Small intestine (tissue), 7 donors: ENCODE measurements at regions not wholly inside any gene's neighbourhood (a gene's known extent, or its start where the extent isn't known, plus 50 kb on each side); places are given as distances from the start of the nearest gene placed in this dataset.
"Not testable (repeated sequence)": the region's sequence is repeated elsewhere in the genome, so short reads cannot be mapped to it uniquely, and the experiment has no call there.

ENCODE experiments used
- DNase-seq, 2 donors: peaks; one replicate each; pipeline versions ENCODE4 v3.0.0 to v3.0.0-alpha.2; 2013
- FAIRE-seq: peaks from 2 replicates; lab custom pipeline; 2012; peaks lifted over from hg19 to GRCh38; lab: Jason Lieb, UNC
- H3K27ac ChIP-seq, 3 donors: one replicate each; pipeline ENCODE4 v1.5.1; 2013; ENCODE audit warnings: low read length in 2 of 3, mild to moderate bottlenecking in 2 of 3, control low read depth in 1 of 3, inconsistent platforms in 1 of 3, low read depth in 1 of 3, moderate library complexity in 1 of 3
- H3K27me3 ChIP-seq, 3 donors: one replicate each; pipeline ENCODE4 v1.6.1; 2013; ENCODE audit warnings: low read length in 3 of 3, inconsistent platforms in 1 of 3; ENCODE audit not compliant: control insufficient read depth in 3 of 3, insufficient read depth in 3 of 3
- H3K36me3 ChIP-seq, 3 donors: one replicate each; pipeline ENCODE4 v1.6.1; 2013; ENCODE audit warnings: low read length in 3 of 3, inconsistent platforms in 1 of 3, low read depth in 1 of 3, mild to moderate bottlenecking in 1 of 3, moderate library complexity in 1 of 3; ENCODE audit not compliant: control insufficient read depth in 3 of 3, insufficient read depth in 2 of 3
- H3K4me1 ChIP-seq, 3 donors: one replicate each; pipeline ENCODE4 v1.6.1; 2013; ENCODE audit warnings: low read length in 2 of 3, inconsistent platforms in 1 of 3, low read depth in 1 of 3, mild to moderate bottlenecking in 1 of 3, moderate library complexity in 1 of 3; ENCODE audit not compliant: control insufficient read depth in 3 of 3, insufficient read depth in 2 of 3
- H3K4me3 ChIP-seq, 3 donors: one replicate each; pipeline ENCODE4 v1.5.1; 2013; ENCODE audit warnings: low read length in 3 of 3, control low read depth in 1 of 3, inconsistent platforms in 1 of 3, low read depth in 1 of 3, mild to moderate bottlenecking in 1 of 3, moderate library complexity in 1 of 3
- H3K9me3 ChIP-seq, 2 donors: one replicate each; pipeline ENCODE4 v1.6.1; 2013; ENCODE audit warnings: low read depth in 1 of 2, low read length in 1 of 2; ENCODE audit not compliant: control insufficient read depth in 2 of 2, insufficient read depth in 1 of 2
- WGBS, 3 donors: extraction: QIAGEN DNeasy Blood & Tissue Kit; methylation state at CpG; one replicate each; pipeline ENCODE4 v1.1.7; 2013; 5-methylcytosine and 5-hydroxymethylcytosine counted together
- donor health status: healthy with polysubstance abuse.
- donor health status: control.
- donor health status: control.
- donor health status: Bipolar disorder and iron deficiency.
- donor health status: healthy.

DNA sequence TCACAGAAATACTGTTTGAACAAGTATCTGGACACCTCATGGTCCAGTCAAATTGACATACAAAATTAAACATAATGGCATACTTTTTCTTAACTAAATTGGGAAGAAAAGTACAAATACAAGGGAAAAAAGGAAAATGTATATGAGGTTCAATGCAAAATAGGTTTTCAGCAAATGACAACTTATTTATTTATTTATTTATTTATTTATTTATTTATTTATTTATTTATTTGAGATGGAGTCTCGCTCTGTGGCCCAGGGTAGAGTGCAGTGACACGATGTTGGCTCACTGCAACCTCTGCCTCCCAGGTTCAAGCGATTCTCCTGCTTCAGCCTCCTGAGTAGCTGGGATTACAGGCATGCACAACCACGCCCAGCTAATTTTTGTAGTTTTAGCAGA, 424.9 kb upstream of the AKR1E2 start:
- not testable (repeated sequence) for FAIRE-seq, H3K27me3 ChIP-seq, DNase-seq, H3K36me3 ChIP-seq, H3K9me3 ChIP-seq, H3K27ac ChIP-seq, H3K4me1 ChIP-seq, H3K4me3 ChIP-seq
- 94 to 97% (median 94%) methylated on average over 4 of the region's 4 CpGs for WGBS, 3 donors

- FAIRE-seq, result no peak
- Histone ChIP-seq H3K27me3 (no peaks in the 10 kb centered on the region), H3K36me3 (no peaks in the 10 kb centered on the region), H3K4me3 (no peak overlapping the region), H3K27ac (no peak overlapping the region), H3K4me1 (no peaks in the 10 kb centered on the region), H3K9me3 (no peaks in the 10 kb centered on the region)
- 73 to 92% (median 82%) methylated on average over 3 of the region's 3 CpGs for WGBS, 3 donors
- no peak for DNase-seq
These were observed 426.5 kb upstream of the AKR1E2 start for GRCh38 chr10:4399556-4399955.

DNA sequence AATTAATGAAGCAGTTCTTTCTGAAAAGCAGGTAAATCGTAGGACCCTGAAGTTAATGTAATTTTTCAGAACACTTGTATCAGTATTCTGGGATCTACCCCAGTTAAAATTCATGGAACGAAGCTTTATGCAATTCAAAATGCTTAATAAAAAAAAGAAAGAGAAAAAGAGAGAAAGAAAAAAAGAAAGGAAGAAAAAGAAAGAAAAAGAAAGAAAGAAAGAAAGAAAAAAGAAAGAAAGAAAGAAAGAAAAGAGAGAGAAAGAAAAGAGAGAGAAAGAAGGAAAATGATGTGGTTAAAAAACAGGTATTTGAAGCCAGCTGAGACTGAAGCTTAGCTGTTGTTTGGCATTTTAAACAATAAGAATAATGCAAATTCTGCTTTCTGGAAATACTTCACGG, 427.4 kb upstream of the AKR1E2 start:
- H3K4me1 ChIP-seq, result no peaks in the 10 kb centered on the region
- H3K27me3 ChIP-seq, result no peaks in the 10 kb centered on the region

GRCh38 chr10:4397337-4397736, 428.7 kb upstream of the AKR1E2 start:
- Histone ChIP-seq H3K4me1 (no peaks in the 10 kb centered on the region), H3K27ac (no peak overlapping the region), H3K36me3 (no peaks in the 10 kb centered on the region), H3K4me3 (no peak overlapping the region), H3K9me3 (no peaks in the 10 kb centered on the region), H3K27me3 (no peaks in the 10 kb centered on the region)
- DNase-seq (no peak), FAIRE-seq (no peak)
- WGBS, 3 donors, result 48 to 78% (median 49%) methylated on average over 3 of the region's 3 CpGs

More for the DNA sequence above, 427.4 kb upstream of the AKR1E2 start:
- Histone ChIP-seq H3K9me3 (no peaks in the 10 kb centered on the region), H3K27ac (no peak overlapping the region), H3K36me3 (no peaks in the 10 kb centered on the region), H3K4me3 (no peak overlapping the region)
- no peak for DNase-seq
- FAIRE-seq, result no peak
- 84 to 91% (median 90%) methylated on average over 3 of the region's 3 CpGs for WGBS, 3 donors

- Histone ChIP-seq H3K4me1 (no peaks in the 10 kb centered on the region), H3K36me3 (no peaks in the 10 kb centered on the region), H3K27ac (no peak overlapping the region), H3K4me3 (no peak overlapping the region), H3K27me3 (no peaks in the 10 kb centered on the region), H3K9me3 (no peaks in the 10 kb centered on the region)
- WGBS, 3 donors, result 73 to 86% (median 76%) methylated on average over 9 of the region's 9 CpGs
- DNase-seq (no peak), FAIRE-seq (no peak)
These were observed 429.4 kb upstream of the AKR1E2 start for GRCh38 chr10:4396401-4397283.

GRCh38 chr10:4395731-4396130, 430.3 kb upstream of the AKR1E2 start:
- WGBS, 3 donors, result 84 to 94% (median 90%) methylated on average over 6 of the region's 6 CpGs
- FAIRE-seq, result no peak
- H3K27ac ChIP-seq, result no peak overlapping the region

GRCh38 chr10:4394455-4394854, 431.6 kb upstream of the AKR1E2 start:
- not testable (repeated sequence) for H3K4me1 ChIP-seq, H3K9me3 ChIP-seq, H3K27ac ChIP-seq, H3K36me3 ChIP-seq, H3K27me3 ChIP-seq, DNase-seq, H3K4me3 ChIP-seq, FAIRE-seq
- 91 to 95% (median 95%) methylated on average over 3 of the region's 3 CpGs for WGBS, 3 donors

More at GRCh38 chr10:4395731-4396130, 430.3 kb upstream of the AKR1E2 start:
- Histone ChIP-seq H3K27me3 (no peaks in the 10 kb centered on the region), H3K36me3 (no peaks in the 10 kb centered on the region), H3K4me1 (no peaks in the 10 kb centered on the region), H3K4me3 (no peak overlapping the region), H3K9me3 (no peaks in the 10 kb centered on the region)
- no peak for DNase-seq

GRCh38 chr10:4391683-4392082, 434.3 kb upstream of the AKR1E2 start:
- no peaks in the 10 kb centered on the region for H3K27me3 ChIP-seq
- no peak overlapping the region for H3K4me3 ChIP-seq
- 66 to 85% (median 80%) methylated on average over 3 of the region's 3 CpGs for WGBS, 3 donors
- H3K27ac ChIP-seq, result no peak overlapping the region
- no peaks in the 10 kb centered on the region for H3K9me3 ChIP-seq
- H3K4me1 ChIP-seq, result no peaks in the 10 kb centered on the region
- no peaks in the 10 kb centered on the region for H3K36me3 ChIP-seq
- FAIRE-seq (no peak), DNase-seq (no peak)
